HG03280 (cell line): ENCODE measurements at regions not wholly inside any gene's neighbourhood (a gene's known extent, or its start where the extent isn't known, plus 50 kb on each side); places are given as distances from the start of the nearest gene placed in this dataset.

ENCODE experiments used
- ATAC-seq: cut with Tn5 transposase; IDR thresholded peaks from one replicate; pipeline ENCODE4 v1.9.1; 2021; ENCODE audit warnings: mild to moderate bottlenecking, moderate library complexity; ENCODE audit not compliant: unreplicated experiment

DNA sequence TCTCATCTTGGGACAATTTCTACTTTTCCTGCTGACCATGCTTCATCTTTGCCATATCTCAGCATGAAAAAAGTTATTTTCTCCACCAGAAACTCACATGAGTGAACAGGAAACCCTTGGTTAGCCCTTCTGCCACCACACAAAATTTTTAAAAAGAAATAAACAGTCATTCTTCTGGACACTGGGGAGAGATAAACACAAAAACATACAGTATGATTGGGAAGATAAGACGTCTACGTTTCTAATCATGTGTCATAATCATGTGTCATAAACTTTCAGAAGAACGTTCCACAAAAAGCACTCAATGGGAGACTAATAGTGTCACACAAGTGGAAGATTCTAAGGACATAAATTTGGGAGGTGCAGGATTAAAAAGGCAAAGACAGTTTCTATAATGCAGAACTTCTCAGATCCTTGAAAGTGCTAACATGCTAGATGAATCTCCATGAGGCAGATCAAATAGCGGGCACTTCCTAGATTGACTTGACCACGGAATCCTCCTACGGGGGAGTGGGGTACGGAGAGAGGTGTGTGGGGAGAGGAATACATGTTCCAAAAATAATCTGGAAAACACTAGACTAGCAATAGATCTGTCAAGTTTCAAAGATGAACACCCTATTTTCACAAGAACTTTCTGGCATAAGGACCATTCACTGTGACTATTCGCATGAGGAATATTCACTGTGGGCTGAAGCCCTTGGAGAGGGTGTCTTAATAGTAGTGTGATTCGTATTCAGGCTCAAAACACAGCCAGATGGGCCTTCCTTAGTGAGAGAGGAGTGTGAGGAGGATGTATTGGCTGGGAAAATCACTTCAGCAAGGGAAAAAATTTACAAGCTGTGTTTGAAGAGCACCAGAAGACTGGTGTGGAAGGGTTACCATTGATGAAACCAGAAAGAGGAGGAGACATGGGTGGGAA, 206.7 kb downstream of the SETD4 start:
- no peak for ATAC-seq

DNA sequence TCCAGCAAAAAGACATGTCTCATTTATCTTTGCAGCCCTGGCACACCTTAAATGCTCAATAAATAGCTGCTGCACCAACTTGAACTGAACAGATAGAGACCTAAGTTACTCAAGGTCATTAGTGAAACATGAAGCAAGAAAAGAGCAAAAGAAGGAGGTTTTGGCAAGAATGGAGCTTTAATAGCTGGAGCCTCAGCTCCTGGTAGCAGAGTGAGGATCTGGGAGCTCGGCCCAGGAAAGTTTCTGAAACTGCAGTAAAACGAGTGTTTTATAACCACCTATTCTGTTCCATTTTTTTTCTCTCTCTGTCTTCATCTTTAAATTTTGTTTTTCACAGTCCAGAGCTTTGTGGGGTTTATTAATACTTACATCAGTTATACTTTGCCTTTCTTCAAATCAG, 207.5 kb downstream of the SETD4 start:
- ATAC-seq: no peak

DNA sequence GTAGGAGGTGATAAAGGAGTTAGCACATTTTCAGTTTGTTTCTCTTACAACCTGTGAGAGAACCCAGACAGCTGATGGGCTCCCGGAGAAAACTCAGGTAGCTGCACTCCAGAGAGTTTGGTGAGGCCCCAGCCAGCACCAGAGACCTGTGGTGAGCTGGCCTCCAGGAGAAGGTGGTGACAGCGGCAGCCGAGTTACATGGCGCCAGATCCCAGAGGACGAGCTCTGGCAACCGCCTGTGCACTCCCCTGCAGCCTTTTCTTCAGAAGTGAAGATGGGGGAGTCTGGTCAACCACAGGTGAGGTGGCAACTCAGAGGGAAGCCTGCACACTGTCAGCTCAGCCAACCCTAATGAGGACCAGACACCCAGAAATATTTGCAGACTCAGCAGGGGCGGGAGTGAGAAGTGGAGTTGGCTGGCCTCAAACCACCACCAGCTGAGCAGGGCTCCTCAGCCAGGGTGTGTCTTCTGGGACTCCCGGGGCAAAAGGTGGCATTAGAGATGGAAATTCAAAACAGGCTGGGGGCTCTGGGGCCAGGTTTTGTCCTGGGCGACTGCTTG, 209.7 kb downstream of the SETD4 start:
- ATAC-seq: no peak

DNA sequence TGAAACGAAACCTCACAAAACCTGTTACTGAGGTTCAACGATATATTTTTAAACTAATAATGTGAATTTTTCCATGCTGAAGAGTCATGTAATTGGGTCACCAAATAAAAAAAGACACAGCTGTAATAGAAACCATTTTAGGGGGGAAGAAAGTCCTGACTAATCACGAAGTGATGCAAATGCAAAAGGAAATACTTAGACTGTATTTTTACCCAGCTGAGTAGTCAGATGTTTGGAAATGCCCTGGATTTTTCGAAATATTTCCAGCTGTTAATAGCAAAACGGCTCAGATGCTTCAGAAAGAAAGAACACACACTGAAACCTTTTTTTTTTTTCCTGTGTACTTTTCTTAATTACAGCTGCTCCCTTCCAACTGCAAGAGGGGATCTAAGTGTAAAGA, 210.3 kb downstream of the SETD4 start:
- no peak for ATAC-seq

DNA sequence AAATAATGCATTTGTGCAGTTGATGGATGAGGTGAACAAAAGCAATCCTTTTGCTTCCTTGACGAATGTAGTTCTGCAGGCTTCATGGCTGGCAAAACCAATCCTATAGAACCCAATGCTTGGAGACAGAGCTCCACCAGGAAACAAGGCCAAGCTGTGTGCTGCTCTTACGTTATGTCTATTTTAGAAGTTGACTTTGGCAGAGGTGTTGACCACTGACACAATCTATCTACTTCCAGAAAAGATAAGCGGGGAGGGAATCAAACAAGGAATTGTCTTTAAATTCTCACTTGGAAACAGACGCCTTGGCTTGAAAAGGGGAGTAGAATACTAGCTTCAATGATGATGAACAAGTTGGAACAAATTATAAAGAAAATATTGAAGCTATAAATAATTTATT, 211.2 kb downstream of the SETD4 start:
- ATAC-seq: no peak

DNA sequence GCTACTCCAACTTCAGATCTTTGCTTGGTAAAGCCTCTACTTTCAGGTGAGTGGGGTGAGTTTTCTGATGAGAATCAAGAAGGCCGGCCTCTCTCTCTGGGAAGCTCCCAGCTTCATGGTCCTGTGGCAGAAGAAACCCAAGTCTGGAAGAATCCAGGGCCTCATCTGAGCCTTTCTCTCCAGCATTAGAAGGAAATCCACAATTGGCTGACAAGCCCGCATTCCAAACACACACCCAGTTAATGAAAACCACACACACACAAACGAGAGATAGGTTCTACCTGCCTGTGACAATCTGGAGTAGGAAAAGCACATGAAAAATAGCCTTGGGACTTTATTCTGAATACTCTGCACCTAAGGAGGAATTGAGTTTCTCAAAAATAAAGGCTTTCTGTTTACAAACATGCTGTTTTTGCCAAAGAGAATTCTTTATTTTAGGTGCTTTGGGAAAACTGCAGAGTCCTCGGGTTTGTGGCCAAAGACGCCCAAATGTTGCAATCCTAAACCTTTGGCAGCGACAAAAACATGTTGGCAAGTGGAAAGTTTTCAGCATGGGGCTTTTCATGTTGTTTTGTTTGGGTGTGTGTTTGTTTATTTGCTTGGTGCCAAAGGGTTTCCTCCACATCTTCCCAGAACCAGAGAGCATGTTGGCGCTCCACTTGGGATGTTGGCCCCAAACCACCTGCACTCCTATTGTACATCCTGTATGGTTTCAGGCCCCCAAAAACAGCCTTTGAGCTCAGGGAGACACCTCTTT, 216.2 kb downstream of the SETD4 start:
- no peak for ATAC-seq

DNA sequence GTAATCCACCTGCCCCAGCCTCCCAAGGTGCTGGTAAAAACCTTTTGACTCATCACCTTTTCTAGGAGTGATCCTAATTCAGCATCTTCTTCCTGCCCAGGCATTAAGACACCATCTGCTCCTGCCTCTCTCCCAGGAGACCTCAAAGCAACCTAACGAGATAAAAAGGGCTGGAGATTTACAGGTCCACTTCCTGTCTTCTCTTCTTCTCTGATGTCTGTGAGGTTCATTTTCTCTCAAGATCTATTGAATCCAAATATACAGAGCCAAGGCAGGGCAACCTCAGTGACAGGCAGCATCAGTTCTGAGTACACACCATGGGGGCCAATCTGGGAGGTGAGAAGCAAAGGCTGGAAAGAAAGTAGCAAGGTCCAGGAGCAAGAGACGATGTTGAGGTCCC, 219.4 kb downstream of the SETD4 start:
- no peak for ATAC-seq

DNA sequence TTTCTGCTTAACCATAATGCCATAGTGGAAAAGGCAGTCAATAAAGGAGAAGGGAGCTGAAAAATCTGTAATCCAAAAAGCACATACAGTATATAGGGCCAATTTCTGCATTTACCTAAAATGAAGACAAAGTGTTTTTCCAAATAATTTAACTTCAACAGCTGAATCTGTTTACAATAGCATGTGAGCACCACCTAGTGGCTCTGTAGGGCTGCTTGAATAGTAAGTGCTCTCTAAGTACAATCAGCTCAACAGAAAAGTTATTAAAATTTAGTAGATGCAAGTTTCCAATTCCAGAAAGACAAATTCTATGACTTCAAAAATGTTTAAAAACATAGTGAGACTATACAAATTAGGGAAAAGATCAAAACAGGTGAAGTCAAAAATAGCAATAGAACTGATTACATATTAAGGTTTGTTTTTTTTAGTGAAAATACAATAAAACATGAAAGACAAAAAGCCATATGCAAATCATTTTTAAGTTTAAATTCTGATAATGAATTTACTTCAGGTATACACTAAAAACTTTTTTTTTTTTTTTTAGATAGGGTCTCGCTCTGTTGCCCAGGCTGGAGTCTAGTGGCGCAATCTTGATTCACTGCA, 220.0 kb downstream of the SETD4 start:
- no peak for ATAC-seq

DNA sequence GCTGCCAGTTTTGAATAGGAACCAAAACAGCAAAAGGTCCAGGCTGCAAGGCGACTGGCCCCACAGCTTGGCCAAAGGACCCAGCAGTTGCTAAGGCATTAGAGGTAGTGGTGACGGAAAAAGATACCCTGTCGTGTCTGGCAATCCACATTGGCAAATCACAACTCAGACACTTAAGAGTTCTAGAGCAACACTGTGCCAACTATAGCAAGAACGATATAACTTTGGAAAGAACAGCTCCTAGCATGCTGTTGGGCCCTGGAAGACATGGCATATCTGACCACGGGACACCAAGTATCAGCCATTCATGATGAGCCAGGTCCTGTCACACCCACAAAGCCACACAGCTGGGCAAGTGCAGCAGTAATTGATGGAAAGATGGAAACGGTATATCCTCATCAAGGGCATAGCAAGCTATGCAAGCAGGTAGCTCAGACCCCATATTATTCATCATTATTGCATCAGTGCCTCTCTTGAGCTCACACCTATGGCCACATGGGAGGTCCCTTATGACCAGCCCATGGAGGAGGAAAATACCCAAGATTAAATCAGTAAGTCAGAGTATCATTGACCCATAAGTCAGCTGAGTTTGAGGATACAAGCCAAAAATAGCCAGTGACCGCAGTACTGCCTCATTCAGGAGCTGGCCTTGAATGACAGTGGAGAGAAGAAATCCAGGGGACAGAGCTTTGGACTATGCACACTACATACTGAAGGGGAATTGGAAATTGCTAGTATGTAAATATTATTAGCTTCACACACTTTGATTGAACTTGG, 221.2 kb downstream of the SETD4 start:
- no peak for ATAC-seq

DNA sequence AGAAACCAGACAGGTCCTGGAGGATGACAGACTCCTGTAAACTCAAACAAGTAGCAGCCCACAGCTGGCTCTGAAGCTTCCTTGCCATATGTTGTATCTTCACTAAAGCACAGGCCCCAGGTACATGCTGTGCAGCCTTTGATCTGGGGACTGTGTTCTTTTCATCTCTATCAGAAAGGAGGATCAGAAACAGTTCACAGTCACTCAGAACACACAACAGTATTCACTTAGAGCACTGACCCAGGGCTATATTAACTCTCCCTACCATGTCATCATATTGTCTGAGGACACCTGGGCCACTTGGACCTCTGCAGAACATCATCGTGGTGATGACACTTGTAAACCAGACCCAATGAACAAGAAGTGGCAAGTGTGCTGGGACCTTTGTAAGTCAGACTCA, 222.0 kb downstream of the SETD4 start:
- no peak for ATAC-seq

DNA sequence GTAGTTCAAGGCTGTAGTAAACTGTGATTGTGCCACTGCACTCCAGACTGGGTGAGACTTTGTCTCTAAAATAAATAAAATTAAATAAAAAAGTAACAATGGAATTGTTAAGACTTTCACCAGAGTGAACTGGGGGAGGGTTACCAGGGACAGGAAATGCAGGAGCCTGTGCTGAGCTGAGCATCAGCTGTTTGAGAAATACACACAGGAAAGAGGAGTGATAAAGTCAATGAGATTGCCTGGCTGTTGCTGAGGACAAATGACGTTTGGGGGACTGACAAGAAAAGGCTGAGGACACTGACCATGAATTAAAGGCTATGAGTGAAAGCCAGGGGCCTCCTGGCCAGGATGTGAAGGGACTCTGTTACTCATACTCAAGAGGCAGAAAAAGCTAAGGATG, 226.3 kb downstream of the SETD4 start:
- no peak for ATAC-seq

DNA sequence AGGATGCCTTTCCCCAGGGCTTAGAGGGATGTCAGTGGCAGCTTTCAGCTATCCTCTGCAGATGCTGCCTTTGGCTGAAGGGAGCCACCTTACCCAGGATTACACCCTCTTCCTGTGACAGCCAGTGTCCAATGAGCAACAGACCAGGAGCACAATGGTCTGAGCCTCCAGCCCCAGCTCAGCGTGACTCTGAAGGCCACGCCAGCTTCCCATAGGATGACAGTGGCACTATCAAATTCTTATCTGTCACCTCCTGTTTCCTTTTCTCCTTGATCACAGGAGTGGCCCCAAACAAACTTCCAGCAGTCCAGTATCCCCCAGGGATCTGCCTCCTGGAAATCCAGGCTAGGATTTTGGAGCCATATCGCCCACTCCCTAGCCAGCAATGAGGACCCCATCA, 226.9 kb downstream of the SETD4 start:
- no peak for ATAC-seq

DNA sequence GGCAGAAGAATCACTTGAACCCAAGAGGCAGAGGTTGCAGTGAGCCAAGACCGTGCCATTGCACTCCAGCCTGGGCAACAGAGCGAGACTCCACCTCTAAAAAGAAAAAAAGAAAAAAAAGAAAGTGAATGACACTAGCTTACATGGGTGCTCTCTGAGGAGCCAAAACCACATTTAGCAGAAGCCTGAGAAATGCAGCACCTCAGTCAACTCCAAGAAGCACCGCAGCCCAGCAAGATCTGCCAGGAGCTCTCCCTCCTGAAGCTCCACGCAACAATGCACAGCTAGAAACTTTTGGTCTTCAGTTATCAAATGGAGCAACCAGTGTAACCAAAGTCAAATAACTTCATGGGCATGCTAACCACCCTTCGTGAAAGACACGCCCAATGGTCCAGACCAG, 229.1 kb downstream of the SETD4 start:
- no peak for ATAC-seq

DNA sequence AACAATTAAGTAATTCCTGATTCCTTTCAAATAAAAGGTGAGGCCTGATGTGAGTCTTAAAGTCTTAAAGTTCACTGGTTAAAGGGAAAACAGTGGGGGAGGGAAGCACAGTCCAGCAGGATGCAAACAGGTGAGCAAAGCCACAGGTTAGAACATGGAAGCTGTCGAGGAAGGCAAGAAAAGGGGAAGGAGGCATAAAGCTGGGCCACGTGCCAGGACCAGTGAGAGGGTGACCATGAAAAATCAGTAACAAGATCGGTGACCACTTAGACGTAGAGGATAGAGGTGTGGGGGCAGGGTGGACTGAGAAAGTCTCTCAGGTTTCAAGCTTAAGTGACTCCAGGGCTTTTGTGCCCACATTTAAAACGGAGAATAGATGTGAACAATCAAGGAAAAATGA, 231.3 kb downstream of the SETD4 start:
- no peak for ATAC-seq

DNA sequence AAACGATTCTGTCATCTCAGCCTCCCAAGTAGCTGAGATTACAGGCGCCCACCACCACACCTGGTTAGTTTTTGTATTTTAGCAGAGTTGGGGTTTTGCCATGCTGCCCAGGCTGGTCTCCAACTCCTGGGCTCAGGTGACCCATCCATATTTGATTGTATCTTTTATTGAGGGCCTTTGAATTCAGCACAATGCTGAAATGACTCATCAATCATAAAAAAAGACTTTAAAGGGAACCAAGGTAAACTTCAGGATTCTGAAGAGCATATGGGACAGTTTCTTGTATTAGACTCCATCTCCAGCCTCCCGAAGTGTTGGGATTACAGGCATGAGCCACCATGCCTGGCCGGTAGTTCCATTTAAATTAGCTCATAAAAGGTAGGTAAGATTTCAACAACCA, 232.2 kb downstream of the SETD4 start:
- no peak for ATAC-seq

DNA sequence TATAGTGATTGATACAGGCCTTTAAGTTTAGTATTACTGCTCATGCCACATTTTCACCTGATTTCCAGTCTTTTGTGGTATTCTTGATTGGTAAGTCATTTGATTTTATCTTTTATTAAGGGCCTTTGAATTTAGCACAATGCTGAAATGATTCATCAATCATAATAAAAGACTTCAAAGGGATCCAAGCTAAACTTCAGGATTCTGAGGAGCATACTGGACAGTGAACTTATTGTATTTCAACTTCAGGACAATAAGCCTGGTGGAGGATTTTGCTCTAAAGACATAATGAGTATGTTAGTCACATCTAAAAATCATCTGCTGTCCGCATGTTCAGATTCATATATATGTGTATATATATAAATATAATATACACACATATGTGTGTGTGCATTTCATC, 233.3 kb downstream of the SETD4 start:
- ATAC-seq: no peak

DNA sequence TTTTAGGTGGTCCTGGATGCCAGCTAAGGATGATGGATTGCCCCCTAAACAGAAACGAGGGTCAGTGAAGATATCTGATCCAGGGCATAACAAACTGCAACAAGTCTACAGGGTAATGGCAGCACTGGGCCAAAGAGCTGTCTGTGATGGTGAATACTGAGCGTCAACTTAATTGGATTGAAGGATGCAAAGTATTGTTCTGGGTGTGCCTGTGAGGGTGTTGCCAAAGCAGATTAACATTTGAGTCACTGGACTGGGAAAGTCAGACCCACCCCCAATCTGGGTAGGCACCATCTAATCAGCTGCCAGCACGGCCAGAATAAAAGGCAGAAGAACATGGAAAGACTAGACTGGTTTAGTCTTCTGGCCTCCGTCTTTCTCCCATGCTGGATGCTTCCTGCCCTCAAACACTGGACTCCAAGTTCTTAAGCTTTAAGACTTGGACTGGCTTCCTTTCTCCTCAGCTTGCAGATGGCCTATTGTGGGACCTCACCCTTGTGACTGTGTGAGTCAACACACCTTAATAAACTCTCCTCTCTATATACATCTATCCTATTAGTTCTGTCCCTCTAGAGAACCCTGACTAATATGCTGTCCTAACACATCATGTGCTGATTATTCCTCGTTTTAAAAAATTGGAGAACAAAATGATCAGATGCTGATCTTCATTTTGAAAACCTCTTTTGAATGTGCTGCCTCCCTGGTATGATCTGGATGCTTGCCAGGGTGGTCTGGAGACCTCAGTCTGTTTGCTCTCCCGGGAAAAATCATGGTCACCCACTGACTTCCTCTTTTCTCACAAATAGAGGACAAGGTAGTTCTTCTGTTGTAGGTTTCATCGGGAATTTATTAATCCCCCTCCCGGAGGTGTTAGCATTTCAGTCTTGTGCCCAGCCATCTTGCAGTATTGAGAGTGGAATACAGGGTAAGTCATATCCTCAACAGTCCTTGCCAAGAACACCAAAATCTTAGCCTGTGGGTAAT, 234.7 kb downstream of the SETD4 start:
- ATAC-seq: no peak

DNA sequence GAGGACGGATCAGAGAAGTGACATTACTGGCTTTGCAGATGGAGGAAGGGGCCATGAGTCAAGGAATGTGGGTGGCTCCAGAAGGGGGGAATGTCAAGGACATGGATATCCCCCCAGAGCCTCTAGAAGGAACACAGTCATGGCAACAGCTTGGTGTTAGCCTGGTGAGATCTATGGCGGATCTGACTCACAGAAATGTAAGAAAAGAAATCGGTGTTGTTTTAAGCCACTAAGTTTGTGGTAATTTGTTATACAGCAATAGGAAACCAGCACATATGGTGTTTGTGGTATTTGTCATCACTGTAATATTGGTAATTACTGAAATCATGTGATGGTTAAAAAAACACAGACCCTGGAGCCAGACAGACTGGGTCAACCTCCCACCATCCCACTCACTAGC, 236.2 kb downstream of the SETD4 start:
- ATAC-seq: no peak

DNA sequence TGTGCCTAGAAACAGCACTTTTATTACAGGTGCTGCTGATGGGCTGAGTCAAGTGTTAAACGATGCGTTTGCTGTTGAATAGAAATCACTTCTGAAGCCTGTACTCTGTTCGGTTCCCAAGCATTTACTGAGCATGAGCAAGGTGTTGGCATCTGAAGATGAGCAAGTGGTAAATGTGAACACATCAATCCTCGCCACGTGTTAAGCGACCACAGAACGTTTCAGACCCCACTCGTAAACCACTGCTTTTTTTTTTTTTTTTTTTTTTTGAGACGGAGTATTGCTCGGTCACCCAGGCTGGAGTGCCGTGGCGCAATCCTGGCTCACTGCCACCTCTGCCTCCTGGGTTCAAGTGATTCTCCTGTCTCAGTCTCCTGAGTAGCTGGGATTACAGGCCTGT, 241.2 kb downstream of the SETD4 start:
- ATAC-seq: no peak

DNA sequence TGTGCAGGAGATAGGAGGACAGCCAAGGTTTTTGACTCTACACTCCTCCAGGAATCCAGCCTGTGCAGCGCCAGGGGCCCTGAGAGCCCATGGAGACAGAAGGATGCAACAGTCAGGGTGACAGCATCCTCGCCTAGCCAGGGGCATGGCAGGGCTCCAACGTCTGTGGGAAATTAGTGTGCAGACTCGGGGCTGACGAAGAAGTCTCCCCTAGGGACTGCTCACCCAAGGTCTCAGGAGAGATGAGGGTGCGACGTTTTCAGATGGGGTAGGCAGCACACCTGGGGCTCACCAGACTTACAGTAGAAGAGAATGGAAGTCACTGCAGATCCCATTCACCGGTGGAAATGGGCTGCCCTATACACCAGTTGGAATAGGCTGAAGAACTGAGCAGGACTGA, 241.7 kb downstream of the SETD4 start:
- ATAC-seq: no peak
